Liver (tissue), 8 donors: ENCODE measurements at regions not wholly inside any gene's neighbourhood (a gene's known extent, or its start where the extent isn't known, plus 50 kb on each side); places are given as distances from the start of the nearest gene placed in this dataset.

ENCODE experiments used
- DNase-seq: peaks from one replicate; pipeline ENCODE4 v3.0.0-alpha.2; 2017; ENCODE audit warnings: low spot score
- H3K27ac ChIP-seq, 2 donors: one replicate each; pipeline ENCODE4 v1.7.0; 2013; ENCODE audit warnings: inconsistent platforms in 2 of 2, low read length in 2 of 2, control low read depth in 1 of 2, low read depth in 1 of 2, mild to moderate bottlenecking in 1 of 2
- H3K27me3 ChIP-seq, 4 donors: one replicate each; pipeline versions ENCODE4 v1.6.1 to v1.7.0; 2013; ENCODE audit warnings: low read length in 3 of 4, inconsistent platforms in 1 of 4, mild to moderate bottlenecking in 1 of 4, moderate library complexity in 1 of 4; ENCODE audit not compliant: control insufficient read depth in 4 of 4, insufficient read depth in 4 of 4
- H3K36me3 ChIP-seq, 4 donors: one replicate each; pipeline versions ENCODE4 v1.6.1 to v1.7.0; 2013; ENCODE audit warnings: low read length in 3 of 4, mild to moderate bottlenecking in 3 of 4, low read depth in 1 of 4, moderate library complexity in 1 of 4; ENCODE audit not compliant: control insufficient read depth in 4 of 4, insufficient read depth in 3 of 4
- H3K4me1 ChIP-seq, 4 donors: one replicate each; pipeline versions ENCODE4 v1.6.1 to v1.7.0; 2013; ENCODE audit warnings: low read length in 3 of 4, mild to moderate bottlenecking in 3 of 4, moderate library complexity in 1 of 4; ENCODE audit not compliant: control insufficient read depth in 4 of 4, insufficient read depth in 4 of 4
- H3K4me3 ChIP-seq, 3 donors: one replicate each; pipeline versions ENCODE4 v1.6.1 to v1.7.0; 2013; ENCODE audit warnings: low read length in 3 of 3, control low read depth in 1 of 3, low read depth in 1 of 3, mild to moderate bottlenecking in 1 of 3
- H3K9ac ChIP-seq, 2 donors: one replicate each; pipeline ENCODE4 v1.7.0; 2013; ENCODE audit warnings: low read length in 2 of 2, mild to moderate bottlenecking in 2 of 2, moderate library complexity in 2 of 2, control low read depth in 1 of 2, low read depth in 1 of 2
- H3K9me3 ChIP-seq, 4 donors: one replicate each; pipeline versions ENCODE4 v1.6.1 to v1.7.0; 2013; ENCODE audit warnings: low read length in 3 of 4; ENCODE audit not compliant: control insufficient read depth in 4 of 4
- ATF3 ChIP-seq: IDR thresholded peaks from 2 replicates; pipeline ENCODE4 v1.6.1; 2016; ENCODE audit warnings: antibody characterized with exemption
- CTCF ChIP-seq: fragments of 150-350 bp; IDR thresholded peaks from 2 replicates; pipeline ENCODE4 v1.5.1; 2017; ENCODE audit warnings: improper control_type of control experiment, low read depth, low read length; ENCODE audit not compliant: missing input control
- EGR1 ChIP-seq, 2 donors: IDR thresholded peaks; 2 replicates each; pipeline ENCODE4 v1.6.1; 2016 to 2018; ENCODE audit warnings: antibody characterized with exemption in 2 of 2, low read depth in 2 of 2
- FOXA1 ChIP-seq: IDR thresholded peaks from 2 replicates; pipeline ENCODE4 v1.6.1; 2016; ENCODE audit warnings: antibody characterized with exemption
- FOXA2 ChIP-seq: IDR thresholded peaks from 2 replicates; pipeline ENCODE4 v1.6.1; 2016; ENCODE audit warnings: antibody characterized with exemption
- GABPA ChIP-seq, 2 donors: IDR thresholded peaks in 1 of 2; conservative IDR thresholded peaks in 1 of 2; 2 replicates each; pipeline ENCODE4 v1.6.1; 2016; ENCODE audit warnings: antibody characterized with exemption in 2 of 2, mild to moderate bottlenecking in 1 of 2, moderate library complexity in 1 of 2
- HNF4A ChIP-seq, 2 donors: conservative IDR thresholded peaks; 2 replicates each; pipeline ENCODE4 v1.6.1; 2016; ENCODE audit warnings: antibody characterized with exemption in 2 of 2, mild to moderate bottlenecking in 2 of 2
- HNF4G ChIP-seq: IDR thresholded peaks from 2 replicates; pipeline ENCODE4 v1.6.1; 2016; ENCODE audit warnings: antibody characterized with exemption
- JUND ChIP-seq, 2 donors: IDR thresholded peaks; 2 replicates each; pipeline ENCODE4 v1.6.1; 2016; ENCODE audit warnings: antibody characterized with exemption in 2 of 2
- MAX ChIP-seq: IDR thresholded peaks from 2 replicates; pipeline ENCODE4 v1.6.1; 2016; ENCODE audit warnings: antibody characterized with exemption
- NR2F2 ChIP-seq: IDR thresholded peaks from 2 replicates; pipeline ENCODE4 v1.6.1; 2016; ENCODE audit warnings: antibody characterized with exemption
- RAD21 ChIP-seq, 2 donors: IDR thresholded peaks; 2 replicates each; pipeline ENCODE4 v1.6.1; 2016; ENCODE audit warnings: antibody characterized with exemption in 2 of 2, mild to moderate bottlenecking in 2 of 2
- REST ChIP-seq: IDR thresholded peaks from 2 replicates; pipeline ENCODE4 v1.6.1; 2016; ENCODE audit warnings: antibody characterized with exemption, mild to moderate bottlenecking
- RXRA ChIP-seq, 2 donors: IDR thresholded peaks; 2 replicates each; pipeline ENCODE4 v1.6.1; 2017 to 2018; ENCODE audit warnings: antibody characterized with exemption in 2 of 2, mild to moderate bottlenecking in 1 of 2
- SP1 ChIP-seq: IDR thresholded peaks from 2 replicates; pipeline ENCODE4 v1.6.1; 2018; ENCODE audit warnings: antibody characterized with exemption, mild to moderate bottlenecking
- YY1 ChIP-seq: IDR thresholded peaks from 2 replicates; pipeline ENCODE4 v1.6.1; 2016; ENCODE audit warnings: antibody characterized with exemption, mild to moderate bottlenecking
- ZBTB33 ChIP-seq: IDR thresholded peaks from 2 replicates; pipeline ENCODE4 v1.6.1; 2016; ENCODE audit warnings: antibody characterized with exemption
- WGBS: extraction: QIAGEN DNeasy Blood & Tissue Kit; methylation state at CpG from one replicate; pipeline ENCODE4 v1.1.7; 2013; 5-methylcytosine and 5-hydroxymethylcytosine counted together
- donor health status: healthy.
- donor health status: healthy.
- donor health status: healthy.
- donor health status: healthy.
- donor health status: healthy.

- Histone ChIP-seq H3K4me3 (no peak overlapping the region), H3K27me3 (no peaks in the 10 kb centered on the region), H3K9me3 (no peaks in the 10 kb centered on the region), H3K4me1 (no peaks in the 10 kb centered on the region), H3K27ac (no peak overlapping the region), H3K9ac (no peak overlapping the region), H3K36me3 (no peaks in the 10 kb centered on the region)
- 73% methylated on average over 3 of the region's 3 CpGs for WGBS
- DNase-seq, result no peak
- no peak for TF ChIP-seq EGR1 (IDR thresholded peaks at IDR 0.05; ENCODE audit: low read depth in 2 of 2)
- TF ChIP-seq SP1, result no peak
- no peak for TF ChIP-seq JUND (IDR thresholded peaks at IDR 0.05)
- no peak for TF ChIP-seq CTCF
- TF ChIP-seq RXRA (IDR thresholded peaks at IDR 0.05), result no peak
- TF ChIP-seq ZBTB33, result no peak
- no peak for TF ChIP-seq HNF4A (conservative IDR thresholded peaks at IDR 0.05)
- no peak for TF ChIP-seq GABPA (IDR thresholded peaks at IDR 0.05 in 1 of 2, conservative IDR thresholded peaks at IDR 0.05 in 1 of 2)
- TF ChIP-seq FOXA1, result no peak
- no peak for TF ChIP-seq RAD21 (IDR thresholded peaks at IDR 0.05)
- no peak for TF ChIP-seq NR2F2
- TF ChIP-seq HNF4G, result no peak
- TF ChIP-seq REST, result no peak
- TF ChIP-seq MAX, result no peak
- TF ChIP-seq YY1, result no peak
- no peak for TF ChIP-seq FOXA2
- TF ChIP-seq ATF3, result no peak
These were observed 264.6 kb upstream of the ALG10 start for GRCh38 chr12:33757701-33758100.

GRCh38 chr12:33759279-33759678 lies 263.0 kb upstream of the ALG10 start:
- DNase-seq, result no peak
- no peak overlapping the region for H3K9ac ChIP-seq
- no peaks in the 10 kb centered on the region for H3K27me3 ChIP-seq
- no peak overlapping the region for H3K27ac ChIP-seq
- H3K4me1 ChIP-seq, result no peaks in the 10 kb centered on the region
- WGBS, result 46% methylated on average over 2 of the region's 2 CpGs
- no peaks in the 10 kb centered on the region for H3K9me3 ChIP-seq
- H3K4me3 ChIP-seq, result no peak overlapping the region
- no peaks in the 10 kb centered on the region for H3K36me3 ChIP-seq
- TF ChIP-seq FOXA2 (no peak), RXRA (IDR thresholded peaks at IDR 0.05) (no peak), ATF3 (no peak), HNF4A (conservative IDR thresholded peaks at IDR 0.05) (no peak), EGR1 (IDR thresholded peaks at IDR 0.05; ENCODE audit: low read depth in 2 of 2) (no peak), GABPA (IDR thresholded peaks at IDR 0.05 in 1 of 2, conservative IDR thresholded peaks at IDR 0.05 in 1 of 2) (no peak), SP1 (no peak), MAX (no peak), ZBTB33 (no peak), NR2F2 (no peak), HNF4G (no peak), REST (no peak), JUND (IDR thresholded peaks at IDR 0.05) (no peak), RAD21 (IDR thresholded peaks at IDR 0.05) (no peak)
